Epithelial cell of esophagus (primary cell): ENCODE measurements at regions not wholly inside any gene's neighbourhood (a gene's known extent, or its start where the extent isn't known, plus 50 kb on each side); places are given as distances from the start of the nearest gene placed in this dataset.

Source experiments
- DNase-seq: peaks from one replicate; pipeline ENCODE4 v3.0.0; 2010; ENCODE audit warnings: low read depth
- H3K4me3 ChIP-seq: 2 replicates; pipeline ENCODE4 v1.5.1; 2011; ENCODE audit warnings: mild to moderate bottlenecking, low read length, control low read depth
- TF ChIP-seq, protein P1 (sequence below): IDR thresholded peaks from 2 replicates; pipeline ENCODE4 v1.5.1; 2011; ENCODE audit warnings: low read depth, mild to moderate bottlenecking, low read length, control low read depth, inconsistent platforms; ENCODE audit not compliant: insufficient read depth; ENCODE audit errors: missing control alignments

DNA sequence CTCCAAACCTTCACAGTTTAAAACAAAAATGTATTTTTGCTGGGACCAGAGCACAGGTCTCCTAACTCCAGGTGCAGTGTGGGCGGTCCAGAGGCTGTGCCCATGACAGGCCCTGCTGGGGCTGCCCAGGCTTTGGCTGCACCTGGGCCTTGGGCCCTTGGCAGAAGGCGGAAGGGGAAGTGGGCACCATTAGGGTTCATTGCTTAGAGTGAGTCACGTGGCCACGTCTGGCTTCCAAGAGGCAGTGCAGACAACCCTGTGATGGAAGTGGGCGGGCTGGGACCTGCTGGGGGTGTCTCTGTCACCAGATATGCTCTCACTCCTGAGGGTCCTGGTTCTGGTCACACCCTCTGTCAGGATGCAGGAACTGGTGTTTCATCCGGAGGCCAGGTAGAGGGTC is 302.2 kb downstream of the QKI start:
- no peak for DNase-seq
- TF ChIP-seq, protein P1, sequence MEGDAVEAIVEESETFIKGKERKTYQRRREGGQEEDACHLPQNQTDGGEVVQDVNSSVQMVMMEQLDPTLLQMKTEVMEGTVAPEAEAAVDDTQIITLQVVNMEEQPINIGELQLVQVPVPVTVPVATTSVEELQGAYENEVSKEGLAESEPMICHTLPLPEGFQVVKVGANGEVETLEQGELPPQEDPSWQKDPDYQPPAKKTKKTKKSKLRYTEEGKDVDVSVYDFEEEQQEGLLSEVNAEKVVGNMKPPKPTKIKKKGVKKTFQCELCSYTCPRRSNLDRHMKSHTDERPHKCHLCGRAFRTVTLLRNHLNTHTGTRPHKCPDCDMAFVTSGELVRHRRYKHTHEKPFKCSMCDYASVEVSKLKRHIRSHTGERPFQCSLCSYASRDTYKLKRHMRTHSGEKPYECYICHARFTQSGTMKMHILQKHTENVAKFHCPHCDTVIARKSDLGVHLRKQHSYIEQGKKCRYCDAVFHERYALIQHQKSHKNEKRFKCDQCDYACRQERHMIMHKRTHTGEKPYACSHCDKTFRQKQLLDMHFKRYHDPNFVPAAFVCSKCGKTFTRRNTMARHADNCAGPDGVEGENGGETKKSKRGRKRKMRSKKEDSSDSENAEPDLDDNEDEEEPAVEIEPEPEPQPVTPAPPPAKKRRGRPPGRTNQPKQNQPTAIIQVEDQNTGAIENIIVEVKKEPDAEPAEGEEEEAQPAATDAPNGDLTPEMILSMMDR, result no peak

DNA sequence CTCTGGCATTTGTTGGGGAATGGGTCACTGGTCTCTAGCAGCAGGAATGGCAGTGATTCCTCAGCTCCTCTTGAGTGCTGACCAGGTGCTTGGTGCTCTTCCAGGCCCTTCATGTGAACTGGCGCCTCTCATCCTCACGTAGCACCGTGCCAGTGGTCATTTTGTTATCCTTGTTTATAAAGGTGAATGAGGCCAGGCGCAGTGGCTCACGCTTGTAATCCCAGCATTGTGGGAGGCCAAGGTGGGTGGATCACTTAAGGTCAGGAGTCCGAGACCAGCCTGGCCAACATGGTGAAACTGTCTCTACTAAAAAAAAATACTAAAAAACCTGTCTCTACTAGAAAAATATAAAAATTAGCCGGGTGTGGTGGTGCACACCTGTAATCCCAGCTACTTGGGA is 301.3 kb downstream of the QKI start:
- TF ChIP-seq, protein P1, result no peak
- no peak for DNase-seq
- H3K4me3 ChIP-seq, result no peak overlapping the region

More for the DNA sequence above, 302.2 kb downstream of the QKI start:
- no peak overlapping the region for H3K4me3 ChIP-seq

DNA sequence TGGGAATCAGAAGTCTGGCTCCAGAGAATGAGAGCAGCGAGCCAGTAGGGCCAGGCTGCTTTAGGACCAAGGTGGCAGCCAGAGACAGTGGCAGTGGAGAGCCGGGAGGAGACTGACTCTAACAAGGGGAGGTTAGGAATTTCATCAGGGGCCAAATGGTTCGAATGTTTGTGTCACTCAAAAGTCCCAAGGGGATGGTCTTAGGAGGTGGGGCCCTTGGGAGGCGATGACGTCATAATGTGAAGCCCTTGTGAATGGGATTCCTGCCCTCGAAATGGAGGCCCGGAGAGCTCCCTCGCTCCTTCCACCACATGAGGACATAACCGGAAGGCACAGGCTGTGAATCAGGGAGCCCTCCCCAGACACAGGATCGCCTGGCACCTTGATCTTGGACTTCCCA is 299.7 kb downstream of the QKI start:
- no peak for DNase-seq
- no peak overlapping the region for H3K4me3 ChIP-seq
- TF ChIP-seq, protein P1, result no peak

DNA sequence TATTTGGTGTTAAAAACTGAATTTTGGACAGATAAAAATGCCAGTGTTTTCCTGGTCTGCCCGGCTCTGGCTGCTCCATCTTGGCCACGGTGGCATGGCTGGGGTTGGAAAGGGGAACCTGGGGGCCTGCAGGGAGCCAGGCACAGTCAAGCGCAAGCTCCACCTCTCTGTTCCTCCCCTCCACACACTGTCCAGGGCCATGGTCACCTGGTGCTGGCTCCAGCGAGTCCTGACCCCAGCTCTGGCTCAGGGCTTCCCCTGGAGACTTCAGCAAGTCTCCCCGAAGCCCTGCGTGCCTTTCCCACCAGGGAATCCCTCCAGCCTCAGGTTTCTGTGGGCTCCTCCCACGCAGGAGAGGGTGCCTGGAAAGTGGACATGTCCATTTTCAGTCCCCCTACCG is 298.5 kb downstream of the QKI start:
- no peak for DNase-seq
- no peak overlapping the region for H3K4me3 ChIP-seq
- TF ChIP-seq, protein P1, result no peak

DNA sequence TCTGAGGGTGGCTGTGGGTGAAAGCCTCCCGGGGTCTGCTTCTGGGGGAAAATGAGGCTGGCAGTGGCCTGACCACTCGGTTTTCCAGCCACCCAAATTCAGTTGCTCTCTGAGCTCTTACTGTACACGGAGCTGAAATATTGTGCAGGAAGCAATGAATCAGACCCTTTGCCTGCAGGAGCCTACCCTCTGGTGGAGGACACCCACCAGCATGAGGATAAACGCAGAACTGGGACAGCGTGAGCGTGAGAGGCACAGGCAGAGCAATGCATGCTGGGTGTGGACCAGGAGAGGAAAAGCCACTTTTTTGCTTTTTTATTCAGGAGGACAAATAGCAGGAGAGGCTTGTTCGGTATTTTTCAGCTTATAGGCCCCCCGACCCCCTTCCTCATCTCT is 298.0 kb downstream of the QKI start:
- TF ChIP-seq, protein P1, result no peak
- no peak for DNase-seq
- H3K4me3 ChIP-seq, result no peak overlapping the region

DNA sequence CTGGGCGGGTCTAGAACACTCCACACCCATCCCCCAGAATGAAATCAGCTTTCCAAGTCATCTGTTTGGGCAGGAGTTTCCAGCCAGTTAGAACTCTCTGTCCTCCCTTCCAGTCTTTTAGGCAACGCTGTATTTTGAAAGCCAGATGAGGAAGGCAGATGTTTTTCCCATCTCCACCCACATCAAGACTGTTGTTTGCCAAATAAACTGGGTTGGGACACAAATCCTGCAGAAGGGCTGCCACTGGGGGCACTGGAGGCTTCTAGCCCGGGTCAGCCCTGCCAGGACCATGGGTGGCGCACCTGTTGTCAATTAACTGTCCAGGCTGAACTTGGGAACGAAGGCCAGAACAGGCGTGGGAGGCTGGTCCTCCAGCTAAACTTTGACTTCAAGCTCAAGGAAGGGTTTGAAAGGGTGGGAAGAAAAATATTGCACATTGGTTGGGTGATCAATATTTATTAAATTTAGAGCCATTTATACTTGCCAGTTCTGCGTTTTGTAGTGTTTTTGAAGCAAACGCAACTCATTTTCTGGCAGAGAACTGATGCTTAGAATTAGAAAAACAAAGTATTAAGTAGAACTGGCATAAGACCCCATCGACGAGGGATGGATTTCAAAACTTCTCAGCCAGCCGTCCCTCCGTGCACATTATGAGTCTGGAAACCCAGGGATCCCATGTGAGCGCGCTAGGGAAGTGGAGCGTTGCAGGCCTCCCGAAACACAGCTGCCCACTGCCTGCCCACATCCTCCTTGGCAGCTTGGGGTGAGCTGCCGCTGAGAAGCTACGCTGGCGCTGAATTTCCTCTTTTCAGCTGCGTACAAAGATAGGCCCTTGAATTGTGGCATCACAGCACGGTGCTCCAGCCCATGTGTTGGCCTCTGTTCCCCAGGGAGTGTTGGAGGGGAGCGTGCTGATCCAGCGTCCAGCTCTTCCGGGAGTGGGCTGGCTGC is 297.4 kb downstream of the QKI start:
- TF ChIP-seq, protein P1, result no peak
- H3K4me3 ChIP-seq, result no peak overlapping the region
- DNase-seq, result no peak
